OCI-LY1 (cell line): ENCODE measurements at regions not wholly inside any gene's neighbourhood (a gene's known extent, or its start where the extent isn't known, plus 50 kb on each side); places are given as distances from the start of the nearest gene placed in this dataset.

ENCODE experiments used
- H2AFZ ChIP-seq: fragments of 200-600 bp; sonication (generic), shearing (Covaris generic); 2 replicates; pipeline ENCODE4 v1.6.0; 2014; ENCODE audit warnings: antibody characterized with exemption, mild to moderate bottlenecking, low read length
- H3F3A ChIP-seq: fragments of 200-600 bp; sonication (generic), shearing (Covaris generic); 2 replicates; pipeline ENCODE4 v1.6.0; 2014; ENCODE audit warnings: mild to moderate bottlenecking, antibody characterized with exemption, low read length, moderate library complexity; ENCODE audit not compliant: insufficient read depth
- H3K27ac ChIP-seq: fragments of 200-600 bp; sonication (generic); 2 replicates; pipeline ENCODE4 v1.5.1; 2014; ENCODE audit warnings: low read length, mixed run types, mild to moderate bottlenecking, low read depth; ENCODE audit not compliant: poor library complexity, severe bottlenecking
- H3K27me3 ChIP-seq: fragments of 200-600 bp; sonication (generic); 2 replicates; pipeline ENCODE4 v1.6.0; 2014; ENCODE audit warnings: antibody characterized with exemption, mild to moderate bottlenecking, low read length, moderate library complexity; ENCODE audit not compliant: insufficient read depth
- H3K36me3 ChIP-seq: fragments of 200-600 bp; sonication (generic); 2 replicates; pipeline ENCODE4 v1.6.1; 2014; ENCODE audit warnings: mild to moderate bottlenecking, antibody characterized with exemption, low read length, moderate library complexity, mixed read lengths; ENCODE audit not compliant: insufficient read depth
- H3K4me1 ChIP-seq: fragments of 200-600 bp; sonication (generic); 2 replicates; pipeline ENCODE4 v1.5.1; 2014; ENCODE audit warnings: mild to moderate bottlenecking, low read length, moderate library complexity; ENCODE audit not compliant: insufficient read depth, severe bottlenecking
- H3K4me2 ChIP-seq: fragments of 200-600 bp; sonication (generic), shearing (Covaris generic); 2 replicates; pipeline ENCODE4 v1.6.1; 2014; ENCODE audit warnings: low read length
- H3K4me3 ChIP-seq: fragments of 200-600 bp; sonication (generic); 2 replicates; pipeline ENCODE4 v1.5.1; 2014; ENCODE audit warnings: low read length, low read depth, mild to moderate bottlenecking, mixed read lengths; ENCODE audit not compliant: poor library complexity, severe bottlenecking
- H3K79me2 ChIP-seq: fragments of 200-600 bp; shearing (Covaris generic); 2 replicates; pipeline ENCODE4 v1.6.1; 2016; ENCODE audit warnings: mixed run types, low read length, mixed read lengths; ENCODE audit not compliant: insufficient read depth
- H3K9ac ChIP-seq: fragments of 200-600 bp; sonication (generic), shearing (Covaris generic); 2 replicates; pipeline ENCODE4 v1.6.1; 2014; ENCODE audit warnings: mild to moderate bottlenecking, low read length, mixed read lengths
- H3K9me2 ChIP-seq: fragments of 200-600 bp; sonication (generic), shearing (Covaris generic); 2 replicates; pipeline ENCODE4 v1.6.1; 2014; ENCODE audit warnings: low read depth, mild to moderate bottlenecking, low read length, mixed read lengths
- H3K9me3 ChIP-seq: fragments of 200-600 bp; shearing (Covaris generic); 2 replicates; pipeline ENCODE4 v1.6.1; 2014; ENCODE audit warnings: low read length, mixed read lengths
- H4K20me1 ChIP-seq: fragments of 200-600 bp; sonication (generic), shearing (Covaris generic); 2 replicates; pipeline ENCODE4 v1.6.0; 2016; ENCODE audit warnings: mild to moderate bottlenecking, low read length; ENCODE audit not compliant: insufficient read depth
- EZH2 ChIP-seq: fragments of 200-600 bp; sonication (generic), shearing (Covaris generic); IDR thresholded peaks from 2 replicates; pipeline ENCODE4 v1.8.0; 2017; ENCODE audit warnings: borderline replicate concordance, mixed run types, mild to moderate bottlenecking, antibody characterized with exemption, low read length, moderate library complexity, mixed read lengths
- TF ChIP-seq, protein P1 (sequence below): fragments of 200-600 bp; sonication (generic), shearing (Covaris generic); IDR thresholded peaks from 2 replicates; pipeline ENCODE4 v1.5.1; 2017; ENCODE audit warnings: mild to moderate bottlenecking, antibody characterized with exemption, low read length, moderate library complexity, mixed read lengths

DNA sequence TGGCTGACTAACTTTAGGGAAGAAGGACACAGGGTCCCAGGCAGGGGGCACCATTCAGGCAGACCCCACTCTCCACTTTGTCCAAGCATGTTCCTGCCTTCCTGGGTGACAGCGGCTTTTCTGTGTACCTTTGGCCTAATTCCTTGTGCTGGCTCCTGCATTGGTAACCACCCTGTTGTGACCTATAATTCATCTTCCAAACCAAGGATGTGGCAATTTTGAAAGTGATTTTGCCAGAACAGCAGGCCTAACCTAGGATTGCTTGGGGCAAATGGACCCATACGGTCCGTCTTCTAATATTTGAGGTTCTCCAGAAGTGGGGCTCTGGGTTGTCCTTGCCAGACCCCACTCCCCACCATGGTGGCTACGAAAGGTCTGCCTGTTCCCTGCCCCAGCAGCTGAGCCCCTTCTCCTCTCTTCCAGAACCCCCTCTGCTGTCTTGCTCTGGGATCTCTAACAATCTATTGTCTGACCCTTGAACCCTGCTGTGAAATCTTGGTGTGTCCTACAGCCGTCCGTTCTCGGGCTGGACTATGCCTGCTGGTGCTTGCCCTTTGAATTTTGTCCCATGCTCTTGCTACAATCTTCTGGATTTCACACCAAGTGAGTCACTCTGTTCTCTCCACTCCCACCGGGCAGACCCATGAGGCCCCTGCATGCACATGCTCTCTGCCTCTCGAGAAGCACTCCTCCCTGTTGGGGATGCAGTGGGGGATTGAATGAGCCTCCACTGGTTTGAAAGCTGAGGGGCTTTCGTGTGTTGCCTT lies 316.0 kb downstream of the CXCL12 start:
- no peaks in the 10 kb centered on the region for H3K9me2 ChIP-seq
- H3K27me3 ChIP-seq = no peaks in the 10 kb centered on the region
- TF ChIP-seq EZH2 = no peak
- TF ChIP-seq, protein P1, sequence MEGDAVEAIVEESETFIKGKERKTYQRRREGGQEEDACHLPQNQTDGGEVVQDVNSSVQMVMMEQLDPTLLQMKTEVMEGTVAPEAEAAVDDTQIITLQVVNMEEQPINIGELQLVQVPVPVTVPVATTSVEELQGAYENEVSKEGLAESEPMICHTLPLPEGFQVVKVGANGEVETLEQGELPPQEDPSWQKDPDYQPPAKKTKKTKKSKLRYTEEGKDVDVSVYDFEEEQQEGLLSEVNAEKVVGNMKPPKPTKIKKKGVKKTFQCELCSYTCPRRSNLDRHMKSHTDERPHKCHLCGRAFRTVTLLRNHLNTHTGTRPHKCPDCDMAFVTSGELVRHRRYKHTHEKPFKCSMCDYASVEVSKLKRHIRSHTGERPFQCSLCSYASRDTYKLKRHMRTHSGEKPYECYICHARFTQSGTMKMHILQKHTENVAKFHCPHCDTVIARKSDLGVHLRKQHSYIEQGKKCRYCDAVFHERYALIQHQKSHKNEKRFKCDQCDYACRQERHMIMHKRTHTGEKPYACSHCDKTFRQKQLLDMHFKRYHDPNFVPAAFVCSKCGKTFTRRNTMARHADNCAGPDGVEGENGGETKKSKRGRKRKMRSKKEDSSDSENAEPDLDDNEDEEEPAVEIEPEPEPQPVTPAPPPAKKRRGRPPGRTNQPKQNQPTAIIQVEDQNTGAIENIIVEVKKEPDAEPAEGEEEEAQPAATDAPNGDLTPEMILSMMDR = no peak
- H3K27ac ChIP-seq = no peak overlapping the region
- no peak overlapping the region for H2AFZ ChIP-seq
- no peaks in the 10 kb centered on the region for H3K79me2 ChIP-seq
- no peak overlapping the region for H3K4me3 ChIP-seq
- no peaks in the 10 kb centered on the region for H3K9me3 ChIP-seq
- H3K36me3 ChIP-seq = no peaks in the 10 kb centered on the region
- no peak overlapping the region for H3K4me2 ChIP-seq
- H4K20me1 ChIP-seq = no peaks in the 10 kb centered on the region
- H3K4me1 ChIP-seq = no peaks in the 10 kb centered on the region
- no peaks in the 10 kb centered on the region for H3F3A ChIP-seq
- H3K9ac ChIP-seq = no peak overlapping the region

DNA sequence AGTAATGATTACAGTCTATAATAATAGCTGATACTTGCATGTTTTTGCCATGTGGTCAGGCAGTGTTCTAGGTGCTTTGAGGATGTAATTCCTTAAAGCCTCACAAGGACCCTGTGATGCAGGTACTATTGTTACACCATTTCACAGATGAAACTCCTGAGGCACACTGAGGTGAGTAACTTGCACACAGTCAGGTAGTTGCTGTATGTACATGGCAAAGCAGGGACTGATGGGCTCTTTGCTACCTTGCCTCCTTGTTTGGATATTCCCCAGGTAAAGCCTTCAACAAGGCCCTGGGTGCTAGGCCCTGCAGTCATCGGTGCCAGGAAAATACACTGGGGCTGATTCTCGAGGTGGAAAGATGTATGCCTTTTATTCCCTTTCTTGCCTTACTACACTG lies 317.5 kb downstream of the CXCL12 start:
- no peaks in the 10 kb centered on the region for H3K9me2 ChIP-seq
- TF ChIP-seq EZH2 = no peak
- TF ChIP-seq, protein P1 = no peak
- no peak overlapping the region for H2AFZ ChIP-seq
- no peaks in the 10 kb centered on the region for H3K4me1 ChIP-seq
- no peaks in the 10 kb centered on the region for H3F3A ChIP-seq
- no peak overlapping the region for H3K27ac ChIP-seq
- H3K27me3 ChIP-seq = no peaks in the 10 kb centered on the region
- no peak overlapping the region for H3K4me2 ChIP-seq
- no peaks in the 10 kb centered on the region for H4K20me1 ChIP-seq
- H3K9ac ChIP-seq = no peak overlapping the region
- H3K36me3 ChIP-seq = no peaks in the 10 kb centered on the region
- H3K79me2 ChIP-seq = no peaks in the 10 kb centered on the region
- H3K4me3 ChIP-seq = no peak overlapping the region
- no peaks in the 10 kb centered on the region for H3K9me3 ChIP-seq

DNA sequence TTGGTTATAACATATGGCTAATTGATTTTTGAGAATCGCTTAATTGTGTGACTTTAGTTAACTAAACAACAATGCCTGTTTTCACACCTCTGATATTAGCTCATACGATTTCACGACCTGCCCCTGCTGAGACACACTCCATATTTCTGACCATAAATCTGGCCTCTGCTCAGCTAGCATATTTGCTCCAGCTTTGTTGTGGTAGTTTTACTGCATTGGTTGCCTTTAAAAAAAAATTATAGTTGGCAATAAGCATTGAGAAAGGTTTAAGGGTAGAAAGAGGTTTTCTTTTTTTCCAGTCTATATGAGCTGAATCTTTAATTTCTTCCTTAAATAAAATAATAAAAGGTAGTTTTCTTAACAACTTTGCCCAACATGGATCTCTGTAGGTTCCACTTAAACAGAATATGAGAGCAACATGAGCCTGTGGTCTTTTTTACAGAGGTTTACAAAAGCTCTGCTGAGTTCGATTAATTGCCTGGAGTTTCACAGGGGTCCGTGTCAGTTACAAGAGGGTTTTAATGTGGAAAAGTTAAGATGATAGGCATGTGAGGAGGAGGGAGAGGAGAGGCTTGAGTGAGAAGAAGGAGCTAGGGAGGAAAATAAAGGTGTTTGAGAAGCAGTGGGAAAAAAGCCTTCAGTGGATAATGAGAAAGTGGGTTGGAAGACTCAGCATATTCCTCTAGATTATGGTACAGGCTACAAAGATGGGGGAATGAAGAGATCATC lies 318.2 kb downstream of the CXCL12 start:
- H4K20me1 ChIP-seq = no peaks in the 10 kb centered on the region
- TF ChIP-seq EZH2 = no peak
- TF ChIP-seq, protein P1 = no peak
- H3F3A ChIP-seq = no peaks in the 10 kb centered on the region
- H3K9ac ChIP-seq = no peak overlapping the region
- H3K36me3 ChIP-seq = no peaks in the 10 kb centered on the region
- H3K4me2 ChIP-seq = no peak overlapping the region
- H3K27ac ChIP-seq = no peak overlapping the region
- H3K79me2 ChIP-seq = no peaks in the 10 kb centered on the region
- no peaks in the 10 kb centered on the region for H3K9me3 ChIP-seq
- H3K9me2 ChIP-seq = no peaks in the 10 kb centered on the region
- H3K4me3 ChIP-seq = no peak overlapping the region
- no peak overlapping the region for H2AFZ ChIP-seq
- H3K27me3 ChIP-seq = no peaks in the 10 kb centered on the region
- no peaks in the 10 kb centered on the region for H3K4me1 ChIP-seq
